ENCODE measurements at regions not wholly inside any gene's neighbourhood (a gene's known extent, or its start where the extent isn't known, plus 50 kb on each side); places are given as distances from the start of the nearest gene placed in this dataset.

- Histone ChIP-seq H3K27ac (no peak overlapping the region), H3K36me3 (no peaks in the 10 kb centered on the region), H3K9me3 (no peaks in the 10 kb centered on the region), H3K27me3 (no peaks in the 10 kb centered on the region), H3K4me1 (peaks cover 0 to 35% (median 8%) of the 10 kb centered on the region in 12 donors), H3K4me3 (no peak overlapping the region)
- DNase-seq = no peak
- TF ChIP-seq POLR2A (IDR thresholded peaks at IDR 0.05) = no peak
- TF ChIP-seq CTCF (IDR thresholded peaks at IDR 0.05) = no peak
- WGBS, 4 donors = 83 to 91% (median 89%) methylated on average over 2 of the region's 2 CpGs
- no peak for ATAC-seq
- intact Hi-C loops (cut with DNase I) = no loop called here
Observed at GRCh38 chr18:42157878-42158277, 202.8 kb downstream of the PIK3C3 start.

GRCh38 chr18:42159146-42159545 lies 204.1 kb downstream of the PIK3C3 start:
- Histone ChIP-seq H3K4me1 (peaks cover 0 to 35% (median 8%) of the 10 kb centered on the region in 12 donors), H3K27me3 (no peaks in the 10 kb centered on the region), H3K4me3 (no peak overlapping the region), H3K36me3 (no peaks in the 10 kb centered on the region), H3K27ac (no peak overlapping the region), H3K9me3 (no peaks in the 10 kb centered on the region)
- TF ChIP-seq CTCF (IDR thresholded peaks at IDR 0.05) (no peak), POLR2A (IDR thresholded peaks at IDR 0.05) (no peak)
- no peak for ATAC-seq
- intact Hi-C loops (cut with DNase I) = no loop called here
- 86 to 98% (median 90%) methylated on average over 3 of the region's 3 CpGs for WGBS, 4 donors
- no peak for DNase-seq

- H3K4me3 ChIP-seq = no peak overlapping the region
- ATAC-seq = no peak
- WGBS, 4 donors = 75 to 85% (median 82%) methylated on average over 1 of the region's 1 CpG
- H3K9me3 ChIP-seq = no peaks in the 10 kb centered on the region
- no peak overlapping the region for H3K27ac ChIP-seq
- TF ChIP-seq CTCF (IDR thresholded peaks at IDR 0.05) (no peak), POLR2A (IDR thresholded peaks at IDR 0.05) (no peak)
- no peaks in the 10 kb centered on the region for H3K27me3 ChIP-seq
- no peaks in the 10 kb centered on the region for H3K36me3 ChIP-seq
- no peaks in the 10 kb centered on the region for H3K4me1 ChIP-seq
- intact Hi-C loops (cut with DNase I) = no loop called here
- no peak for DNase-seq
Observed at GRCh38 chr18:42163321-42163720, 208.3 kb downstream of the PIK3C3 start.

DNA sequence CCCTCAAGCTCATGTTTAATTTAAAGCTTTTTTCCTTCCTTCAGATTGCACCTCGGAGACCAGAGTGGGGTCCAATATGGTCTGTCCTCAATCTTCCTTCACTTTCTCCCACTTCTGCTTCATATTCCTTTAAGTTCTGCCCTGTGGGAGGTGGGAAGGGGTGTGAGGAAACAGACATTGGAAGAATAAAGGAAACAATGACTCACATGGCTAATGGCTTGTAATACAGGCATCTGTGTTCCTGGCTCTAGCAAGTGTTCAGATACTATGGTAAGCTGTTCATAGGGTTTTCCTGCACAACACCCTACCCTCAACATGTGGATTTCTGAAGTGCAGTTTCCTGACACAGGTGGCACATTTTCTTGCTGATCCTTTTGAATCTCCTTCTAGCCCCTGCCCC lies 209.5 kb downstream of the PIK3C3 start:
- no peaks in the 10 kb centered on the region for H3K36me3 ChIP-seq
- TF ChIP-seq POLR2A (IDR thresholded peaks at IDR 0.05) = no peak
- no peak for TF ChIP-seq CTCF (IDR thresholded peaks at IDR 0.05)
- no peaks in the 10 kb centered on the region for H3K4me1 ChIP-seq
- no peak for DNase-seq
- H3K9me3 ChIP-seq = no peaks in the 10 kb centered on the region
- no peaks in the 10 kb centered on the region for H3K27me3 ChIP-seq
- H3K4me3 ChIP-seq = no peak overlapping the region
- ATAC-seq = no peak
- 76 to 92% (median 78%) methylated on average over 1 of the region's 1 CpG for WGBS, 4 donors
- H3K27ac ChIP-seq = no peak overlapping the region
- intact Hi-C loops (cut with DNase I) = no loop called here

Data from heart left ventricle (tissue), 16 donors.